Spleen (tissue), 11 donors: ENCODE measurements at regions not wholly inside any gene's neighbourhood (a gene's known extent, or its start where the extent isn't known, plus 50 kb on each side); places are given as distances from the start of the nearest gene placed in this dataset.

Experiments
- DNase-seq: peaks from one replicate; pipeline ENCODE4 v3.0.0-alpha.2; 2020
- H3K27ac ChIP-seq, 8 donors: fragments of 200-600 bp; sonication (generic) in 7 of 8; 1 replicate in 4 of 8; 2 replicates in 4 of 8; pipeline versions ENCODE4 v1.5.0 to v1.8.0; 2016 to 2021; ENCODE audit warnings: inconsistent platforms in 4 of 8, mild to moderate bottlenecking in 4 of 8, moderate library complexity in 1 of 8
- H3K27me3 ChIP-seq, 7 donors: fragments of 200-600 bp; sonication (generic) in 6 of 7; replicated peaks in 1 of 7; 1 replicate in 4 of 7; 2 replicates in 3 of 7; pipeline versions ENCODE4 v1.5.0 to v1.8.0; 2016 to 2021; ENCODE audit warnings: inconsistent platforms in 3 of 7, mild to moderate bottlenecking in 1 of 7
- H3K36me3 ChIP-seq, 6 donors: fragments of 200-600 bp; sonication (generic) in 5 of 6; 1 replicate in 4 of 6; 2 replicates in 2 of 6; pipeline versions ENCODE4 v1.5.0 to v1.8.0; 2016 to 2021; ENCODE audit warnings: inconsistent platforms in 2 of 6
- H3K4me1 ChIP-seq, 6 donors: fragments of 200-600 bp; sonication (generic) in 5 of 6; 1 replicate in 3 of 6; 2 replicates in 3 of 6; pipeline versions ENCODE4 v1.5.0 to v1.8.0; 2016 to 2021; ENCODE audit warnings: inconsistent platforms in 3 of 6
- H3K4me3 ChIP-seq, 8 donors: fragments of 200-600 bp; sonication (generic) in 7 of 8; 1 replicate in 4 of 8; 2 replicates in 4 of 8; pipeline versions ENCODE4 v1.5.0 to v1.8.0; 2016 to 2021; ENCODE audit warnings: inconsistent platforms in 4 of 8, mild to moderate bottlenecking in 4 of 8, moderate library complexity in 2 of 8
- H3K9me3 ChIP-seq, 8 donors: fragments of 200-600 bp; sonication (generic) in 7 of 8; 1 replicate in 4 of 8; 2 replicates in 4 of 8; pipeline versions ENCODE4 v1.5.0 to v1.8.0; 2016 to 2021; ENCODE audit warnings: inconsistent platforms in 4 of 8
- POLR2A ChIP-seq, 3 donors: fragments of 450-650 bp; IDR thresholded peaks; one replicate each; pipeline ENCODE4 v1.5.1; 2017; ENCODE audit warnings: antibody characterized with exemption in 3 of 3, mild to moderate bottlenecking in 1 of 3
- POLR2AphosphoS5 ChIP-seq, 3 donors: sonication (generic); formaldehyde crosslinking; IDR thresholded peaks; one replicate each; pipeline ENCODE4 v1.5.1; 2017; ENCODE audit warnings: antibody characterized with exemption in 3 of 3
- WGBS, 5 donors: extraction: QIAGEN DNeasy Blood & Tissue Kit in 3 of 5; methylation state at CpG; one replicate each; pipeline versions ENCODE4 v1.1.5 to v1.1.7; 2013 to 2018; 5-methylcytosine and 5-hydroxymethylcytosine counted together
- intact Hi-C: fragments of 100-400 bp; cut with DNase I; formaldehyde crosslinking; loops from one replicate; pipeline ENCODE4 v1.15.0; 2023; ENCODE audit warnings: low total_unique reads
- TF ChIP-seq, protein P1 (sequence below), 11 experiments: fragments of 200-600 bp in 7 of 11; fragments of 450-650 bp in 4 of 11; sonication (generic) in 4 of 11; IDR thresholded peaks in 8 of 11; conservative IDR thresholded peaks in 3 of 11; 1 replicate in 7 of 11; 2 replicates in 4 of 11; pipeline versions ENCODE4 v1.4.0 to v1.8.0; 2016 to 2021; ENCODE audit warnings: antibody characterized with exemption in 11 of 11, inconsistent platforms in 4 of 11, mild to moderate bottlenecking in 1 of 11
- donor health status: healthy with polysubstance abuse.
- donor health status: DM: no; HTN: no; CAD: no; lungs with moderate emphysema.
- donor health status: DM: no; HTN: no; CAD: no.
- donor health status: Bipolar disorder and iron deficiency.
- donor health status: healthy.
- donor health status: DM: no; HTN: no; CAD: no.
- donor health status: DM: yes; HTN: yes; CAD: no.

GRCh38 chr16:86657972-86658371, 79.6 kb downstream of the FOXL1 start:
- DNase-seq = no peak
- intact Hi-C loops = no loop called here
- H3K36me3 ChIP-seq = no peaks in the 10 kb centered on the region
- H3K27ac ChIP-seq = no peak overlapping the region
- no peak for TF ChIP-seq POLR2AphosphoS5 (IDR thresholded peaks at IDR 0.05)
- TF ChIP-seq, protein P1, sequence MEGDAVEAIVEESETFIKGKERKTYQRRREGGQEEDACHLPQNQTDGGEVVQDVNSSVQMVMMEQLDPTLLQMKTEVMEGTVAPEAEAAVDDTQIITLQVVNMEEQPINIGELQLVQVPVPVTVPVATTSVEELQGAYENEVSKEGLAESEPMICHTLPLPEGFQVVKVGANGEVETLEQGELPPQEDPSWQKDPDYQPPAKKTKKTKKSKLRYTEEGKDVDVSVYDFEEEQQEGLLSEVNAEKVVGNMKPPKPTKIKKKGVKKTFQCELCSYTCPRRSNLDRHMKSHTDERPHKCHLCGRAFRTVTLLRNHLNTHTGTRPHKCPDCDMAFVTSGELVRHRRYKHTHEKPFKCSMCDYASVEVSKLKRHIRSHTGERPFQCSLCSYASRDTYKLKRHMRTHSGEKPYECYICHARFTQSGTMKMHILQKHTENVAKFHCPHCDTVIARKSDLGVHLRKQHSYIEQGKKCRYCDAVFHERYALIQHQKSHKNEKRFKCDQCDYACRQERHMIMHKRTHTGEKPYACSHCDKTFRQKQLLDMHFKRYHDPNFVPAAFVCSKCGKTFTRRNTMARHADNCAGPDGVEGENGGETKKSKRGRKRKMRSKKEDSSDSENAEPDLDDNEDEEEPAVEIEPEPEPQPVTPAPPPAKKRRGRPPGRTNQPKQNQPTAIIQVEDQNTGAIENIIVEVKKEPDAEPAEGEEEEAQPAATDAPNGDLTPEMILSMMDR (IDR thresholded peaks at IDR 0.05 in 8 of 11, conservative IDR thresholded peaks at IDR 0.05 in 3 of 11) = no peak
- no peak for TF ChIP-seq POLR2A (IDR thresholded peaks at IDR 0.05)
- H3K27me3 ChIP-seq = peaks cover 0 to 37% (median 0%) of the 10 kb centered on the region in 7 donors
- H3K4me1 ChIP-seq = no peaks in the 10 kb centered on the region
- H3K4me3 ChIP-seq = no peak overlapping the region
- peaks cover 0 to 10% (median 0%) of the 10 kb centered on the region in 8 donors for H3K9me3 ChIP-seq
- 66 to 79% (median 70%) methylated on average over 6 of the region's 6 CpGs for WGBS, 5 donors

- Histone ChIP-seq H3K27ac (no peak overlapping the region), H3K9me3 (peaks cover 0 to 10% (median 0%) of the 10 kb centered on the region in 8 donors), H3K36me3 (no peaks in the 10 kb centered on the region), H3K4me3 (no peak overlapping the region), H3K4me1 (peaks cover 0 to 11% (median 4%) of the 10 kb centered on the region in 6 donors), H3K27me3 (peaks cover 0 to 29% (median 0%) of the 10 kb centered on the region in 7 donors)
- DNase-seq = no peak
- 76 to 90% (median 85%) methylated on average over 4 of the region's 4 CpGs for WGBS, 5 donors
- TF ChIP-seq POLR2A (IDR thresholded peaks at IDR 0.05) = no peak
- no peak for TF ChIP-seq POLR2AphosphoS5 (IDR thresholded peaks at IDR 0.05)
- TF ChIP-seq, protein P1 (IDR thresholded peaks at IDR 0.05 in 8 of 11, conservative IDR thresholded peaks at IDR 0.05 in 3 of 11) = no peak
- intact Hi-C loops = no loop called here
Observed at GRCh38 chr16:86660623-86661022, 82.3 kb downstream of the FOXL1 start.

DNA sequence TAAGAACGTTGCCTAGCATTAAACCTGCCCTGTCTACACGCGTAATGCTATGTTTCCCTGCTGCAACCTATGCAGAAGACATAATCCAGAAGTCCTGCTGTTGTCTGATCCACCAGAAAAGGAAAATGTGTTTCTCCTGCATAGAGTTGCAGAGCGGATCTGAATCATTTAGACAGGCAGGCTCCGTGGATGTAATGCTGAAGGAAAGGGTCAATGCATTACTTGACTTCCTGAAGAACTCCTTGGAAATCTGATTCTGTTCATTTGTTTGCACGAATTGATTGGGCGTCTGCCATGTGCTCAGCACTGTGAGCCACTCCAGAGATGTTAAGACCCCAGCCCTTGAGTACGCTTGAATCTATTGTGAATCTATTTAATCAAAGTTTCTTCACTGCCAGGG, 83.4 kb downstream of the FOXL1 start:
- H3K4me1 ChIP-seq = peaks cover 0 to 11% (median 4%) of the 10 kb centered on the region in 6 donors
- DNase-seq = no peak
- peaks cover 0 to 36% (median 0%) of the 10 kb centered on the region in 7 donors for H3K27me3 ChIP-seq
- H3K27ac ChIP-seq = no peak overlapping the region
- H3K9me3 ChIP-seq = peaks cover 0 to 6% (median 0%) of the 10 kb centered on the region in 8 donors
- no peak overlapping the region for H3K4me3 ChIP-seq
- H3K36me3 ChIP-seq = no peaks in the 10 kb centered on the region
- TF ChIP-seq, protein P1 (IDR thresholded peaks at IDR 0.05 in 8 of 11, conservative IDR thresholded peaks at IDR 0.05 in 3 of 11) = no peak
- TF ChIP-seq POLR2A (IDR thresholded peaks at IDR 0.05) (no peak), POLR2AphosphoS5 (IDR thresholded peaks at IDR 0.05) (no peak)
- intact Hi-C loops = no loop called here
- WGBS, 5 donors = 49 to 81% (median 64%) methylated on average over 8 of the region's 8 CpGs

DNA sequence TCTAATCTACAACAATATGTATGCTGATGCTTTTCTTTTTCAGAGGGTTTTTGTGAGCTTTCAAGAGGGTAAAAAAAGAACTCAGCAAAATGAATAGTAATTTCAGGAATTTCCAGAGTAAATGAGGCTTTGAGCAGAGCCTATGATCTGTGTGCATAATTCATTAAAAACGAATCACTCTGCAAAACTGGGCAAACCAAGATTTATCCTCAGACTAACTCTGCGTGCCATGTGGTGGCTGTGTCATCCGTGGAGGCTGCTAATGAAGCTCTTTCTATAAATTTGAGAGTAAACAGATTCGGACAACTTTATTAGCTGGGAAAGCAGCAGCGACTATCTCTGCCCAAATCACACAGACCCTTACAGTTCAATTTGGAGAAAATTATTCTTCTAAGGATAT, 83.8 kb downstream of the FOXL1 start:
- Histone ChIP-seq H3K4me3 (no peak overlapping the region), H3K36me3 (no peaks in the 10 kb centered on the region), H3K4me1 (peaks cover 0 to 11% (median 4%) of the 10 kb centered on the region in 6 donors), H3K9me3 (peaks cover 0 to 6% (median 0%) of the 10 kb centered on the region in 8 donors), H3K27ac (no peak overlapping the region), H3K27me3 (peaks cover 0 to 41% (median 0%) of the 10 kb centered on the region in 7 donors)
- WGBS, 5 donors = 69 to 82% (median 79%) methylated on average over 5 of the region's 5 CpGs
- no peak for TF ChIP-seq POLR2AphosphoS5 (IDR thresholded peaks at IDR 0.05)
- TF ChIP-seq, protein P1 (IDR thresholded peaks at IDR 0.05 in 8 of 11, conservative IDR thresholded peaks at IDR 0.05 in 3 of 11) = no peak
- TF ChIP-seq POLR2A (IDR thresholded peaks at IDR 0.05) = no peak
- intact Hi-C loops = no loop called here
- DNase-seq = no peak
